ENCODE measurements at regions not wholly inside any gene's neighbourhood (a gene's known extent, or its start where the extent isn't known, plus 50 kb on each side); places are given as distances from the start of the nearest gene placed in this dataset.

GRCh38 chr14:101108579-101109346, 205.2 kb upstream of the RTL1 start:
- ChIA-PET CTCF (no interaction called here), POLR2A (no interaction called here)
- BruUV-seq (replicated peaks), result no TSS peak
- Mint-ChIP-seq H3K27ac (ENCODE audit: low read depth, unreplicated experiment) (no peak overlapping the region), H3K9me3 (ENCODE audit: unreplicated experiment) (peaks cover 12% of the 10 kb centered on the region), H3K4me3 (ENCODE audit: unreplicated experiment) (no peak overlapping the region), H3K36me3 (ENCODE audit: insufficient read depth, unreplicated experiment) (no peaks in the 10 kb centered on the region), H3K27me3 (ENCODE audit: insufficient read depth, unreplicated experiment) (no peaks in the 10 kb centered on the region), H3K4me1 (ENCODE audit: insufficient read depth, unreplicated experiment) (no peaks in the 10 kb centered on the region)
- TF ChIP-seq, protein P1, sequence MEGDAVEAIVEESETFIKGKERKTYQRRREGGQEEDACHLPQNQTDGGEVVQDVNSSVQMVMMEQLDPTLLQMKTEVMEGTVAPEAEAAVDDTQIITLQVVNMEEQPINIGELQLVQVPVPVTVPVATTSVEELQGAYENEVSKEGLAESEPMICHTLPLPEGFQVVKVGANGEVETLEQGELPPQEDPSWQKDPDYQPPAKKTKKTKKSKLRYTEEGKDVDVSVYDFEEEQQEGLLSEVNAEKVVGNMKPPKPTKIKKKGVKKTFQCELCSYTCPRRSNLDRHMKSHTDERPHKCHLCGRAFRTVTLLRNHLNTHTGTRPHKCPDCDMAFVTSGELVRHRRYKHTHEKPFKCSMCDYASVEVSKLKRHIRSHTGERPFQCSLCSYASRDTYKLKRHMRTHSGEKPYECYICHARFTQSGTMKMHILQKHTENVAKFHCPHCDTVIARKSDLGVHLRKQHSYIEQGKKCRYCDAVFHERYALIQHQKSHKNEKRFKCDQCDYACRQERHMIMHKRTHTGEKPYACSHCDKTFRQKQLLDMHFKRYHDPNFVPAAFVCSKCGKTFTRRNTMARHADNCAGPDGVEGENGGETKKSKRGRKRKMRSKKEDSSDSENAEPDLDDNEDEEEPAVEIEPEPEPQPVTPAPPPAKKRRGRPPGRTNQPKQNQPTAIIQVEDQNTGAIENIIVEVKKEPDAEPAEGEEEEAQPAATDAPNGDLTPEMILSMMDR (IDR thresholded peaks at IDR 0.05; ENCODE audit: unreplicated experiment), result no peak
- DNase-seq (ENCODE audit: unreplicated experiment), result no peak
- intact Hi-C loops (cut with micrococcal nuclease), result no loop called here

GRCh38 chr14:101109347-101109638, 205.8 kb upstream of the RTL1 start:
- TF ChIP-seq, protein P1 (IDR thresholded peaks at IDR 0.05; ENCODE audit: unreplicated experiment), result no peak
- Mint-ChIP-seq H3K4me3 (ENCODE audit: unreplicated experiment) (no peak overlapping the region), H3K9me3 (ENCODE audit: unreplicated experiment) (peaks cover 12% of the 10 kb centered on the region), H3K27ac (ENCODE audit: low read depth, unreplicated experiment) (no peak overlapping the region), H3K27me3 (ENCODE audit: insufficient read depth, unreplicated experiment) (no peaks in the 10 kb centered on the region), H3K36me3 (ENCODE audit: insufficient read depth, unreplicated experiment) (no peaks in the 10 kb centered on the region), H3K4me1 (ENCODE audit: insufficient read depth, unreplicated experiment) (no peaks in the 10 kb centered on the region)
- no TSS peak for BruUV-seq (replicated peaks)
- CTCF ChIA-PET, result no interaction called here
- DNase-seq (ENCODE audit: unreplicated experiment), result no peak
- POLR2A ChIA-PET, result no interaction called here
- intact Hi-C loops (cut with micrococcal nuclease), result no loop called here

- POLR2A ChIA-PET, result no interaction called here
- H3K9me3 Mint-ChIP-seq (ENCODE audit: unreplicated experiment), result peaks cover 12% of the 10 kb centered on the region
- intact Hi-C loops (cut with micrococcal nuclease), result no loop called here
- BruUV-seq (replicated peaks), result no TSS peak
- TF ChIP-seq, protein P1 (IDR thresholded peaks at IDR 0.05; ENCODE audit: unreplicated experiment), result no peak
- no peak for DNase-seq (ENCODE audit: unreplicated experiment)
- H3K27me3 Mint-ChIP-seq (ENCODE audit: insufficient read depth, unreplicated experiment), result no peaks in the 10 kb centered on the region
- CTCF ChIA-PET, result interaction anchor here (0.6 kb wide), 1 partner anchor 31 kb away, joined by 4 read pairs; no protein-coding TSS in a partner anchor
- no peak overlapping the region for H3K27ac Mint-ChIP-seq (ENCODE audit: low read depth, unreplicated experiment)
- no peak overlapping the region for H3K4me3 Mint-ChIP-seq (ENCODE audit: unreplicated experiment)
- no peaks in the 10 kb centered on the region for H3K36me3 Mint-ChIP-seq (ENCODE audit: insufficient read depth, unreplicated experiment)
- H3K4me1 Mint-ChIP-seq (ENCODE audit: insufficient read depth, unreplicated experiment), result no peaks in the 10 kb centered on the region
These were observed 206.6 kb upstream of the RTL1 start for GRCh38 chr14:101109981-101110728.

- Mint-ChIP-seq H3K4me3 (ENCODE audit: unreplicated experiment) (no peak overlapping the region), H3K27ac (ENCODE audit: low read depth, unreplicated experiment) (no peak overlapping the region), H3K36me3 (ENCODE audit: insufficient read depth, unreplicated experiment) (no peaks in the 10 kb centered on the region), H3K4me1 (ENCODE audit: insufficient read depth, unreplicated experiment) (no peaks in the 10 kb centered on the region), H3K9me3 (ENCODE audit: unreplicated experiment) (peaks cover 12% of the 10 kb centered on the region), H3K27me3 (ENCODE audit: insufficient read depth, unreplicated experiment) (no peaks in the 10 kb centered on the region)
- intact Hi-C loops (cut with micrococcal nuclease), result no loop called here
- BruUV-seq (replicated peaks), result no TSS peak
- TF ChIP-seq, protein P1 (IDR thresholded peaks at IDR 0.05; ENCODE audit: unreplicated experiment), result no peak
- ChIA-PET CTCF (no interaction called here), POLR2A (no interaction called here)
- no peak for DNase-seq (ENCODE audit: unreplicated experiment)
These were observed 207.5 kb upstream of the RTL1 start for GRCh38 chr14:101110729-101111619.
